Pancreas (tissue), 10 donors: ENCODE measurements at regions not wholly inside any gene's neighbourhood (a gene's known extent, or its start where the extent isn't known, plus 50 kb on each side); places are given as distances from the start of the nearest gene placed in this dataset.

Experiments used
- ATAC-seq, 4 donors: fragments of 200-7000 bp; cut with Tn5 transposase; one replicate each; pipeline versions ENCODE4 v1.8.0 to v1.9.1; 2020; ENCODE audit warnings: mild to moderate bottlenecking in 4 of 4, moderate library complexity in 4 of 4
- DNase-seq, 6 donors: peaks; one replicate each; pipeline ENCODE4 v3.0.0-alpha.2; 2020
- FAIRE-seq: peaks from 2 replicates; lab custom pipeline; 2012; peaks lifted over from hg19 to GRCh38; lab: Jason Lieb, UNC
- H3K27ac ChIP-seq, 4 donors: fragments of 200-600 bp; sonication (generic); 1 replicate in 3 of 4; 2 replicates in 1 of 4; pipeline versions ENCODE4 v1.5.0 to v1.8.0; 2020
- H3K27me3 ChIP-seq, 4 donors: fragments of 200-600 bp; one replicate each; pipeline ENCODE4 v1.8.0; 2021
- H3K36me3 ChIP-seq, 3 donors: fragments of 200-600 bp; sonication (generic) in 1 of 3; one replicate each; pipeline versions ENCODE4 v1.5.0 to v1.8.0; 2020 to 2021
- H3K4me1 ChIP-seq, 3 donors: fragments of 200-600 bp; one replicate each; pipeline ENCODE4 v1.8.0; 2021
- H3K4me3 ChIP-seq, 4 donors: fragments of 200-600 bp; sonication (generic) in 2 of 4; one replicate each; pipeline versions ENCODE4 v1.5.0 to v1.8.0; 2020 to 2021
- H3K9me3 ChIP-seq, 4 donors: fragments of 200-600 bp; one replicate each; pipeline ENCODE4 v1.8.0; 2021
- WGBS, 2 donors: extraction: QIAGEN DNeasy Blood & Tissue Kit; methylation state at CpG; one replicate each; pipeline ENCODE4 v1.1.7; 2013; 5-methylcytosine and 5-hydroxymethylcytosine counted together
- intact Hi-C, 3 donors: fragments of 100-400 bp; cut with DNase I; formaldehyde crosslinking; loops; one replicate each; pipeline versions ENCODE4 v1.11.1 to v1.14.2; 2022
- TF ChIP-seq, protein P1 (sequence below), 4 donors: fragments of 200-600 bp; sonication (generic) in 3 of 4; IDR thresholded peaks; one replicate each; pipeline versions ENCODE4 v1.5.0 to v1.8.0; 2021; ENCODE audit warnings: antibody characterized with exemption in 4 of 4
- donor health status: healthy with polysubstance abuse.
- donor health status: DM: no; HTN: no; CAD: no; lungs with moderate emphysema.
- donor health status: DM: no; HTN: no; CAD: no.
- donor health status: control.
- donor health status: control.
- donor health status: Bipolar disorder and iron deficiency.
- donor health status: DM: yes; HTN: yes; CAD: no.
- donor health status: DM: no; HTN: no; CAD: no.
- donor health status: DM: no; HTN: no; CAD: no.
- donor health status: DM: yes; HTN: yes; CAD: no.

- no peaks in the 10 kb centered on the region for H3K27me3 ChIP-seq
- no peak overlapping the region for H3K27ac ChIP-seq
- DNase-seq (no peak), ATAC-seq (no peak), FAIRE-seq (no peak)
- intact Hi-C loops: no loop called here
- H3K36me3 ChIP-seq: no peaks in the 10 kb centered on the region
- H3K4me1 ChIP-seq: no peaks in the 10 kb centered on the region
- H3K4me3 ChIP-seq: no peak overlapping the region
- WGBS, 2 donors: 37 to 47% methylated on average over 3 of the region's 3 CpGs
- no peaks in the 10 kb centered on the region for H3K9me3 ChIP-seq
- TF ChIP-seq, protein P1, sequence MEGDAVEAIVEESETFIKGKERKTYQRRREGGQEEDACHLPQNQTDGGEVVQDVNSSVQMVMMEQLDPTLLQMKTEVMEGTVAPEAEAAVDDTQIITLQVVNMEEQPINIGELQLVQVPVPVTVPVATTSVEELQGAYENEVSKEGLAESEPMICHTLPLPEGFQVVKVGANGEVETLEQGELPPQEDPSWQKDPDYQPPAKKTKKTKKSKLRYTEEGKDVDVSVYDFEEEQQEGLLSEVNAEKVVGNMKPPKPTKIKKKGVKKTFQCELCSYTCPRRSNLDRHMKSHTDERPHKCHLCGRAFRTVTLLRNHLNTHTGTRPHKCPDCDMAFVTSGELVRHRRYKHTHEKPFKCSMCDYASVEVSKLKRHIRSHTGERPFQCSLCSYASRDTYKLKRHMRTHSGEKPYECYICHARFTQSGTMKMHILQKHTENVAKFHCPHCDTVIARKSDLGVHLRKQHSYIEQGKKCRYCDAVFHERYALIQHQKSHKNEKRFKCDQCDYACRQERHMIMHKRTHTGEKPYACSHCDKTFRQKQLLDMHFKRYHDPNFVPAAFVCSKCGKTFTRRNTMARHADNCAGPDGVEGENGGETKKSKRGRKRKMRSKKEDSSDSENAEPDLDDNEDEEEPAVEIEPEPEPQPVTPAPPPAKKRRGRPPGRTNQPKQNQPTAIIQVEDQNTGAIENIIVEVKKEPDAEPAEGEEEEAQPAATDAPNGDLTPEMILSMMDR (IDR thresholded peaks at IDR 0.05): no peak
These were observed 216.4 kb downstream of the TECRL start for GRCh38 chr4:64192731-64193412.

GRCh38 chr4:64174247-64174882, 234.9 kb downstream of the TECRL start:
- Histone ChIP-seq H3K9me3 (no peaks in the 10 kb centered on the region), H3K4me1 (no peaks in the 10 kb centered on the region), H3K36me3 (no peaks in the 10 kb centered on the region), H3K27ac (no peak overlapping the region), H3K4me3 (no peak overlapping the region), H3K27me3 (no peaks in the 10 kb centered on the region)
- 84 to 94% methylated on average over 14 of the region's 14 CpGs for WGBS, 2 donors
- intact Hi-C loops: no loop called here
- TF ChIP-seq, protein P1 (IDR thresholded peaks at IDR 0.05): no peak
- ATAC-seq (no peak), FAIRE-seq (no peak), DNase-seq (peak in 1 of 6 donors; percentile 45)

DNA sequence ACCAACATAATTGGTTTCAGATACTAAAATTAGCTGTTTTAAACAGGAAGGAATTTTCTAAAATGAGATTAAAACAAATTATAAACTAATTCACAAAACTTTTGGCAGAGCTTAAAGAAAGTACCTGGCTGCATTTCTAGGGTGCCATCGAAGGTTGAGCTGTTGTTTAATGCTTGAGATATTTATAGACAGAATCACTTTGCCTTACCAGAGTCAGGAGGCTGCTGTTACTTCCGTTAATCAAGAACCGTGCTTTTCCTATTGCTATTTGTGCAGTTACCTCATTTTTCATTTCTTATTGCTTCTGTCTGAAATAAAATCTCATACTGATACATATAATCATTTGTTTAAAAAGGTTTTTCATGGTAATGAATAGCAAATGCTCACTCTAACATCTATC, 242.9 kb downstream of the TECRL start:
- TF ChIP-seq, protein P1 (IDR thresholded peaks at IDR 0.05): no peak
- DNase-seq (no peak), ATAC-seq (no peak), FAIRE-seq (no peak)
- H3K27ac ChIP-seq: no peak overlapping the region
- no peak overlapping the region for H3K4me3 ChIP-seq
- no peaks in the 10 kb centered on the region for H3K36me3 ChIP-seq
- intact Hi-C loops: loop anchor here in 1 of 3 donors (10.0 kb wide), 1 partner anchor 368 kb away; no protein-coding TSS in a partner anchor
- H3K27me3 ChIP-seq: no peaks in the 10 kb centered on the region
- no peaks in the 10 kb centered on the region for H3K9me3 ChIP-seq
- H3K4me1 ChIP-seq: no peaks in the 10 kb centered on the region
- 30 to 35% methylated on average over 3 of the region's 3 CpGs for WGBS, 2 donors

- 2 to 12% methylated on average over 7 of the region's 7 CpGs for whole genome bisulfite sequencing, 2 donors
- no peak overlapping the region for H3K4me3 ChIP-seq
These were observed 250.5 kb downstream of the TECRL start for GRCh38 chr4:64158648-64159326.

More at GRCh38 chr4:64158648-64159326, 250.5 kb downstream of the TECRL start:
- FAIRE-seq: no peak
- intact Hi-C loops: no loop called here
- Histone ChIP-seq H3K27me3 (no peaks in the 10 kb centered on the region), H3K9me3 (no peaks in the 10 kb centered on the region), H3K27ac (no peak overlapping the region), H3K4me1 (no peaks in the 10 kb centered on the region), H3K36me3 (no peaks in the 10 kb centered on the region)
- TF ChIP-seq, protein P1 (IDR thresholded peaks at IDR 0.05): peak; percentile 51 to 73 (median 65)
- ATAC-seq: peak in 2 of 4 donors; percentile 67 to 69
- DNase-seq: peak in 4 of 6 donors; percentile 22 to 46 (median 42)
